Colonic mucosa (tissue), 4 donors: ENCODE measurements at regions not wholly inside any gene's neighbourhood (a gene's known extent, or its start where the extent isn't known, plus 50 kb on each side); places are given as distances from the start of the nearest gene placed in this dataset.

Source experiments
- DNase-seq: peaks from one replicate; pipeline ENCODE4 v3.0.0-alpha.2; 2020
- H3K27ac ChIP-seq: fragments of 200-600 bp; one replicate; pipeline ENCODE4 v1.8.0; 2021
- H3K27me3 ChIP-seq: fragments of 200-600 bp; one replicate; pipeline ENCODE4 v1.8.0; 2021
- H3K36me3 ChIP-seq: fragments of 200-600 bp; one replicate; pipeline ENCODE4 v1.8.0; 2021
- H3K4me1 ChIP-seq: fragments of 200-600 bp; one replicate; pipeline ENCODE4 v1.8.0; 2021; ENCODE audit warnings: mild to moderate bottlenecking
- H3K4me3 ChIP-seq: fragments of 200-600 bp; one replicate; pipeline ENCODE4 v1.8.0; 2021
- H3K9ac ChIP-seq, 2 donors: one replicate each; pipeline ENCODE4 v1.7.0; 2013; ENCODE audit warnings: control low read depth in 2 of 2, low read depth in 2 of 2, low read length in 2 of 2
- H3K9me3 ChIP-seq: fragments of 200-600 bp; one replicate; pipeline ENCODE4 v1.8.0; 2021
- CTCF ChIP-seq: fragments of 200-600 bp; IDR thresholded peaks from one replicate; pipeline ENCODE4 v1.8.0; 2022; ENCODE audit warnings: antibody characterized with exemption, mild to moderate bottlenecking
- intact Hi-C: fragments of 100-400 bp; cut with DNase I; formaldehyde crosslinking; loops from one replicate; pipeline ENCODE4 v1.14.1; 2022
- donor health status: healthy.
- donor health status: DM: no; HTN: no; CAD: no.
- donor health status: DM: no; HTN: no; CAD: no.

GRCh38 chr6:73903155-73903554, 207.2 kb downstream of the CD109 start:
- TF ChIP-seq CTCF: no peak
- DNase-seq: no peak
- Histone ChIP-seq H3K4me3 (no peak overlapping the region), H3K36me3 (no peaks in the 10 kb centered on the region), H3K4me1 (no peaks in the 10 kb centered on the region), H3K9ac (no peak overlapping the region), H3K27me3 (no peaks in the 10 kb centered on the region), H3K9me3 (no peaks in the 10 kb centered on the region), H3K27ac (no peak overlapping the region)
- intact Hi-C loops: no loop called here

GRCh38 chr6:73901986-73902385, 206.0 kb downstream of the CD109 start:
- Histone ChIP-seq H3K36me3 (no peaks in the 10 kb centered on the region), H3K9ac (no peak overlapping the region), H3K27me3 (no peaks in the 10 kb centered on the region), H3K27ac (no peak overlapping the region), H3K4me3 (no peak overlapping the region), H3K4me1 (no peaks in the 10 kb centered on the region), H3K9me3 (no peaks in the 10 kb centered on the region)
- intact Hi-C loops: no loop called here
- TF ChIP-seq CTCF: no peak
- DNase-seq: no peak

GRCh38 chr6:73901311-73901710, 205.3 kb downstream of the CD109 start:
- Histone ChIP-seq H3K36me3 (no peaks in the 10 kb centered on the region), H3K9ac (no peak overlapping the region), H3K4me3 (no peak overlapping the region), H3K27ac (no peak overlapping the region), H3K4me1 (no peaks in the 10 kb centered on the region), H3K9me3 (no peaks in the 10 kb centered on the region), H3K27me3 (no peaks in the 10 kb centered on the region)
- intact Hi-C loops: no loop called here
- TF ChIP-seq CTCF: no peak
- DNase-seq: no peak

- Histone ChIP-seq H3K27ac (no peak overlapping the region), H3K9ac (no peak overlapping the region), H3K36me3 (no peaks in the 10 kb centered on the region), H3K27me3 (no peaks in the 10 kb centered on the region), H3K9me3 (no peaks in the 10 kb centered on the region), H3K4me1 (no peaks in the 10 kb centered on the region), H3K4me3 (no peak overlapping the region)
- DNase-seq: no peak
- TF ChIP-seq CTCF: no peak
- intact Hi-C loops: no loop called here
These were observed 202.6 kb downstream of the CD109 start for GRCh38 chr6:73898599-73898998.

GRCh38 chr6:73893696-73894095, 197.7 kb downstream of the CD109 start:
- H3K27ac ChIP-seq: no peak overlapping the region
- H3K36me3 ChIP-seq: no peaks in the 10 kb centered on the region
- H3K27me3 ChIP-seq: no peaks in the 10 kb centered on the region
- intact Hi-C loops: no loop called here
- no peak for TF ChIP-seq CTCF
- DNase-seq: no peak
- no peak overlapping the region for H3K4me3 ChIP-seq
- no peaks in the 10 kb centered on the region for H3K9me3 ChIP-seq
- H3K4me1 ChIP-seq: no peaks in the 10 kb centered on the region
- H3K9ac ChIP-seq: no peak overlapping the region

GRCh38 chr6:73888050-73888449, 192.0 kb downstream of the CD109 start:
- intact Hi-C loops: no loop called here
- H3K36me3 ChIP-seq: no peaks in the 10 kb centered on the region

More at GRCh38 chr6:73888050-73888449, 192.0 kb downstream of the CD109 start:
- no peaks in the 10 kb centered on the region for H3K9me3 ChIP-seq
- no peaks in the 10 kb centered on the region for H3K27me3 ChIP-seq
- no peak overlapping the region for H3K4me3 ChIP-seq
- no peak for TF ChIP-seq CTCF
- DNase-seq: no peak
- no peaks in the 10 kb centered on the region for H3K4me1 ChIP-seq
- no peak overlapping the region for H3K9ac ChIP-seq
- no peak overlapping the region for H3K27ac ChIP-seq
